ENCODE measurements at regions not wholly inside any gene's neighbourhood (a gene's known extent, or its start where the extent isn't known, plus 50 kb on each side); places are given as distances from the start of the nearest gene placed in this dataset.

DNA sequence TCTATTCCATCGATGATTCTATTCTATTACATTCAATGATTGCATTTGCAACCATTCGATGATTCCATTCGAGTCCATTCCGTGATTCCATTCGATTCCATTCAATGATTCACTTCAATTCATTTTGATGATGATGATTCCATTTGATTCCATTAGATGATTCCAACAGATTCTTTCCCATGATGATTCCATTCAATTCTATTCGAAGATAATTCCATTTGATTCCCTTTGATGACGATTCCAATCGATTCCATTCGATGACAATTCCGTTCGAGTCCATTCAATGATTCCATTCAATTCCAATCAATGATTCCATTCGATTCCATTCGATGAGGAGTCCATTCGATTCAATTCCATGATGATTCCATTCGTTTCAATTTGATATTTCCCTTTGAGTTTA is 1088.8 kb downstream of the RPIA start:
- TF ChIP-seq, protein P1, sequence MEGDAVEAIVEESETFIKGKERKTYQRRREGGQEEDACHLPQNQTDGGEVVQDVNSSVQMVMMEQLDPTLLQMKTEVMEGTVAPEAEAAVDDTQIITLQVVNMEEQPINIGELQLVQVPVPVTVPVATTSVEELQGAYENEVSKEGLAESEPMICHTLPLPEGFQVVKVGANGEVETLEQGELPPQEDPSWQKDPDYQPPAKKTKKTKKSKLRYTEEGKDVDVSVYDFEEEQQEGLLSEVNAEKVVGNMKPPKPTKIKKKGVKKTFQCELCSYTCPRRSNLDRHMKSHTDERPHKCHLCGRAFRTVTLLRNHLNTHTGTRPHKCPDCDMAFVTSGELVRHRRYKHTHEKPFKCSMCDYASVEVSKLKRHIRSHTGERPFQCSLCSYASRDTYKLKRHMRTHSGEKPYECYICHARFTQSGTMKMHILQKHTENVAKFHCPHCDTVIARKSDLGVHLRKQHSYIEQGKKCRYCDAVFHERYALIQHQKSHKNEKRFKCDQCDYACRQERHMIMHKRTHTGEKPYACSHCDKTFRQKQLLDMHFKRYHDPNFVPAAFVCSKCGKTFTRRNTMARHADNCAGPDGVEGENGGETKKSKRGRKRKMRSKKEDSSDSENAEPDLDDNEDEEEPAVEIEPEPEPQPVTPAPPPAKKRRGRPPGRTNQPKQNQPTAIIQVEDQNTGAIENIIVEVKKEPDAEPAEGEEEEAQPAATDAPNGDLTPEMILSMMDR (conservative IDR thresholded peaks at IDR 0.05; ENCODE audit: low read depth, low read length): no peak
- TF ChIP-seq EZH2 (IDR thresholded peaks at IDR 0.05; ENCODE audit: low read length, unreplicated experiment): no peak

All from PC-3 (cell line).